Heart right ventricle (tissue), 16 donors: ENCODE measurements at regions not wholly inside any gene's neighbourhood (a gene's known extent, or its start where the extent isn't known, plus 50 kb on each side); places are given as distances from the start of the nearest gene placed in this dataset.

Experiments used
- ATAC-seq, 8 donors: fragments of 200-7000 bp; cut with Tn5 transposase; one replicate each; pipeline ENCODE4 v1.9.1; 2020; ENCODE audit warnings: mild to moderate bottlenecking in 8 of 8, moderate library complexity in 8 of 8, moderate number of reproducible peaks in 1 of 8
- DNase-seq, 2 donors: peaks; one replicate each; pipeline ENCODE4 v3.0.0-alpha.2; 2020
- H3K27ac ChIP-seq, 10 donors: fragments of 200-600 bp; sonication (generic) in 2 of 10; one replicate each; pipeline versions ENCODE4 v1.5.0 to v1.8.0; 2020 to 2022; ENCODE audit warnings: mild to moderate bottlenecking in 3 of 10
- H3K27me3 ChIP-seq, 7 donors: fragments of 200-600 bp; one replicate each; pipeline ENCODE4 v1.8.0; 2021 to 2022; ENCODE audit warnings: mild to moderate bottlenecking in 2 of 7
- H3K36me3 ChIP-seq, 9 donors: fragments of 200-600 bp; sonication (generic) in 1 of 9; one replicate each; pipeline versions ENCODE4 v1.5.0 to v1.8.0; 2020 to 2022; ENCODE audit warnings: mild to moderate bottlenecking in 2 of 9
- H3K4me1 ChIP-seq, 9 donors: fragments of 200-600 bp; sonication (generic) in 1 of 9; one replicate each; pipeline versions ENCODE4 v1.5.0 to v1.8.0; 2020 to 2022; ENCODE audit warnings: mild to moderate bottlenecking in 4 of 9
- H3K4me3 ChIP-seq, 10 donors: fragments of 200-600 bp; sonication (generic) in 2 of 10; one replicate each; pipeline versions ENCODE4 v1.5.0 to v1.8.0; 2020 to 2022; ENCODE audit warnings: mild to moderate bottlenecking in 7 of 10, moderate library complexity in 2 of 10
- H3K9me3 ChIP-seq, 11 donors: fragments of 200-600 bp in 10 of 11; sonication (generic) in 2 of 11; one replicate each; pipeline versions ENCODE4 v1.5.0 to v1.8.0; 2013 to 2022; ENCODE audit warnings: mild to moderate bottlenecking in 2 of 11, control low read depth in 1 of 11, moderate library complexity in 1 of 11
- CTCF ChIP-seq, 9 donors: fragments of 200-600 bp; sonication (generic) in 2 of 9; IDR thresholded peaks; one replicate each; pipeline versions ENCODE4 v1.5.0 to v1.8.0; 2021 to 2022; ENCODE audit warnings: antibody characterized with exemption in 9 of 9, mild to moderate bottlenecking in 5 of 9, moderate library complexity in 1 of 9
- WGBS, 2 donors: extraction: QIAGEN DNeasy Blood & Tissue Kit; methylation state at CpG; one replicate each; pipeline ENCODE4 v1.1.7; 2013; ENCODE audit warnings: inconsistent platforms in 1 of 2; 5-methylcytosine and 5-hydroxymethylcytosine counted together
- intact Hi-C, 10 donors: fragments of 100-400 bp; cut with DNase I; formaldehyde crosslinking; loops; one replicate each; pipeline versions ENCODE4 v1.11.1 to v1.14.2; 2022
- donor health status: Arrhythmogenic right ventricular cardiomyopathy.
- donor health status: ischemic (EF 13 %, LVEDD 7.1; RV severe dilation, severe dysfunction).
- donor health status: healthy with polysubstance abuse.
- donor health status: DM: no; HTN: yes; CAD: no.
- donor health status: DM: no; HTN: no; CAD: no.
- donor health status: ischemic (EF 25% LVEDD 6.9; RV normal size, moderate dysfunction).
- donor health status: ischemic (EF 25% LVEDD 5.7; RV mildly dilated, moderate dysfunction).
- donor health status: healthy.
- donor health status: DM: yes; HTN: yes; CAD: no.
- donor health status: Ischemic cardiomyopathy.
- donor health status: ischemic (EF 35%, LVEDD 5.7; RV mildly dilated, moderate dysfunction).
- donor health status: nonischemic (EF 11% LVEDD 7.7; RV severe dilation, severe dysfunction).
- donor health status: DM: yes; HTN: yes; CAD: no.
- donor health status: PGD.
- donor health status: ischemic (EF 29% LVEDD 5.4; RV normal size, mild dysfunction).
- donor health status: nonischemic (EF 23%, LVEDD 6.1; RV moderate dilation, normal function).

- Histone ChIP-seq H3K9me3 (peaks cover 0 to 20% (median 6%) of the 10 kb centered on the region in 11 donors), H3K4me1 (no peaks in the 10 kb centered on the region), H3K4me3 (no peak overlapping the region), H3K27ac (no peak overlapping the region), H3K36me3 (no peaks in the 10 kb centered on the region), H3K27me3 (peaks cover 0 to 4% (median 0%) of the 10 kb centered on the region in 7 donors)
- TF ChIP-seq CTCF (IDR thresholded peaks at IDR 0.05), result no peak
- 59 to 61% methylated on average over 7 of the region's 7 CpGs for WGBS, 2 donors
- DNase-seq (no peak), ATAC-seq (no peak)
- intact Hi-C loops, result no loop called here
These were observed 154.7 kb downstream of the BARX2 start for GRCh38 chr11:129530154-129530895.

- intact Hi-C loops, result no loop called here
- H3K27ac ChIP-seq, result no peak overlapping the region
- DNase-seq, result no peak
- H3K36me3 ChIP-seq, result no peaks in the 10 kb centered on the region
- TF ChIP-seq CTCF (IDR thresholded peaks at IDR 0.05), result no peak
- H3K4me1 ChIP-seq, result no peaks in the 10 kb centered on the region
- no peak for ATAC-seq
- peaks cover 0 to 4% (median 0%) of the 10 kb centered on the region in 7 donors for H3K27me3 ChIP-seq
- peaks cover 0 to 37% (median 11%) of the 10 kb centered on the region in 11 donors for H3K9me3 ChIP-seq
- no peak overlapping the region for H3K4me3 ChIP-seq
These were observed 157.7 kb downstream of the BARX2 start for GRCh38 chr11:129533395-129533794.

GRCh38 chr11:129536338-129536737, 160.7 kb downstream of the BARX2 start:
- ATAC-seq (no peak), DNase-seq (no peak)
- WGBS, 2 donors, result 42 to 62% methylated on average over 1 of the region's 1 CpG
- no peak for TF ChIP-seq CTCF (IDR thresholded peaks at IDR 0.05)
- Histone ChIP-seq H3K27me3 (peaks cover 0 to 4% (median 0%) of the 10 kb centered on the region in 7 donors), H3K27ac (no peak overlapping the region), H3K4me1 (no peaks in the 10 kb centered on the region), H3K9me3 (peaks cover 0 to 55% (median 11%) of the 10 kb centered on the region in 11 donors), H3K36me3 (no peaks in the 10 kb centered on the region), H3K4me3 (no peak overlapping the region)
- intact Hi-C loops, result no loop called here

- DNase-seq (no peak), ATAC-seq (no peak)
- peaks cover 0 to 55% (median 11%) of the 10 kb centered on the region in 11 donors for H3K9me3 ChIP-seq
- no peaks in the 10 kb centered on the region for H3K36me3 ChIP-seq
- TF ChIP-seq CTCF (IDR thresholded peaks at IDR 0.05), result no peak
- no peak overlapping the region for H3K27ac ChIP-seq
- 89 to 93% methylated on average over 2 of the region's 2 CpGs for WGBS, 2 donors
- H3K4me1 ChIP-seq, result no peaks in the 10 kb centered on the region
- no peaks in the 10 kb centered on the region for H3K27me3 ChIP-seq
- no peak overlapping the region for H3K4me3 ChIP-seq
- intact Hi-C loops, result no loop called here
These were observed 162.7 kb downstream of the BARX2 start for GRCh38 chr11:129538323-129538722.
